Sigmoid colon (tissue), 6 donors: ENCODE measurements at regions not wholly inside any gene's neighbourhood (a gene's known extent, or its start where the extent isn't known, plus 50 kb on each side); places are given as distances from the start of the nearest gene placed in this dataset.
"Not testable (repeated sequence)": the region's sequence is repeated elsewhere in the genome, so short reads cannot be mapped to it uniquely, and the experiment has no call there.

Experiments used
- DNase-seq: peaks from one replicate; pipeline ENCODE4 v3.0.0-alpha.2; 2019
- H3K27ac ChIP-seq, 4 donors: fragments of 200-600 bp; sonication (generic); one replicate each; pipeline ENCODE4 v1.5.1; 2016 to 2019; ENCODE audit warnings: mild to moderate bottlenecking in 1 of 4
- H3K27me3 ChIP-seq, 3 donors: fragments of 200-600 bp; sonication (generic); one replicate each; pipeline ENCODE4 v1.5.1; 2019; ENCODE audit warnings: mild to moderate bottlenecking in 1 of 3
- H3K36me3 ChIP-seq, 4 donors: fragments of 200-600 bp; sonication (generic); one replicate each; pipeline ENCODE4 v1.5.1; 2016 to 2019
- H3K4me1 ChIP-seq, 4 donors: fragments of 200-600 bp; sonication (generic); one replicate each; pipeline ENCODE4 v1.5.1; 2017 to 2019
- H3K4me3 ChIP-seq, 4 donors: fragments of 200-600 bp; sonication (generic); one replicate each; pipeline ENCODE4 v1.5.1; 2017 to 2019; ENCODE audit warnings: mild to moderate bottlenecking in 2 of 4, moderate library complexity in 1 of 4
- H3K9me3 ChIP-seq, 4 donors: fragments of 200-600 bp in 3 of 4; sonication (generic) in 3 of 4; one replicate each; pipeline versions ENCODE4 v1.5.1 to v1.6.1; 2013 to 2019
- CTCF ChIP-seq, 4 experiments: fragments of 450-650 bp in 3 of 4; fragments of 200-600 bp in 1 of 4; IDR thresholded peaks; one replicate each; pipeline ENCODE4 v1.5.1; 2016 to 2019; ENCODE audit warnings: antibody characterized with exemption in 4 of 4, mild to moderate bottlenecking in 3 of 4, moderate library complexity in 2 of 4
- EP300 ChIP-seq, 4 donors: sonication (generic); formaldehyde crosslinking; IDR thresholded peaks; one replicate each; pipeline ENCODE4 v1.6.1; 2017; ENCODE audit warnings: antibody characterized with exemption in 4 of 4
- POLR2A ChIP-seq, 2 donors: fragments of 450-650 bp; IDR thresholded peaks; one replicate each; pipeline ENCODE4 v1.6.1; 2016; ENCODE audit warnings: antibody characterized with exemption in 2 of 2, mild to moderate bottlenecking in 2 of 2, moderate library complexity in 2 of 2
- POLR2AphosphoS5 ChIP-seq, 4 donors: sonication (generic); formaldehyde crosslinking; IDR thresholded peaks; one replicate each; pipeline ENCODE4 v1.6.1; 2017; ENCODE audit warnings: antibody characterized with exemption in 4 of 4
- WGBS, 2 donors: extraction: QIAGEN DNeasy Blood & Tissue Kit; methylation state at CpG; one replicate each; pipeline ENCODE4 v1.1.7; 2013; 5-methylcytosine and 5-hydroxymethylcytosine counted together
- intact Hi-C: fragments of 100-400 bp; cut with DNase I; formaldehyde crosslinking; loops from one replicate; pipeline ENCODE4 v1.15.1; 2023
- donor health status: healthy with polysubstance abuse.
- donor health status: healthy.

- no peaks in the 10 kb centered on the region for H3K36me3 ChIP-seq
- H3K4me3 ChIP-seq: no peak overlapping the region
- TF ChIP-seq EP300 (IDR thresholded peaks at IDR 0.05) (no peak), POLR2AphosphoS5 (IDR thresholded peaks at IDR 0.05) (no peak), POLR2A (IDR thresholded peaks at IDR 0.05) (no peak), CTCF (IDR thresholded peaks at IDR 0.05) (no peak)
- intact Hi-C loops: no loop called here
- peaks cover 0 to 2% (median 0%) of the 10 kb centered on the region in 4 donors for H3K9me3 ChIP-seq
- H3K27me3 ChIP-seq: no peaks in the 10 kb centered on the region
- H3K27ac ChIP-seq: no peak overlapping the region
- DNase-seq: no peak
- H3K4me1 ChIP-seq: no peaks in the 10 kb centered on the region
- WGBS, 2 donors: 84 to 89% methylated on average over 6 of the region's 6 CpGs
Observed at GRCh38 chr10:17527514-17528146, 73.2 kb upstream of the ST8SIA6 start.

- H3K4me3 ChIP-seq, H3K4me1 ChIP-seq, H3K27me3 ChIP-seq, intact Hi-C loops, H3K27ac ChIP-seq, H3K36me3 ChIP-seq, H3K9me3 ChIP-seq, DNase-seq: not testable (repeated sequence)
- 59 to 91% methylated on average over 1 of the region's 1 CpG for WGBS, 2 donors
Observed at GRCh38 chr10:17526571-17526970, 72.2 kb upstream of the ST8SIA6 start.

GRCh38 chr10:17523917-17524316 is 69.5 kb upstream of the ST8SIA6 start:
- WGBS, 2 donors: 19 to 69% methylated on average over 6 of the region's 6 CpGs
- H3K9me3 ChIP-seq: no peaks in the 10 kb centered on the region
- DNase-seq: no peak
- no peaks in the 10 kb centered on the region for H3K27me3 ChIP-seq
- no peak overlapping the region for H3K4me3 ChIP-seq
- intact Hi-C loops: no loop called here
- H3K36me3 ChIP-seq: no peaks in the 10 kb centered on the region
- H3K27ac ChIP-seq: no peak overlapping the region
- TF ChIP-seq CTCF (IDR thresholded peaks at IDR 0.05): no peak
- TF ChIP-seq POLR2AphosphoS5 (IDR thresholded peaks at IDR 0.05): no peak
- no peak for TF ChIP-seq POLR2A (IDR thresholded peaks at IDR 0.05)
- TF ChIP-seq EP300 (IDR thresholded peaks at IDR 0.05): no peak
- no peaks in the 10 kb centered on the region for H3K4me1 ChIP-seq

- Histone ChIP-seq H3K9me3 (no peaks in the 10 kb centered on the region), H3K36me3 (no peaks in the 10 kb centered on the region), H3K27me3 (no peaks in the 10 kb centered on the region), H3K4me3 (no peak overlapping the region), H3K27ac (no peak overlapping the region), H3K4me1 (no peaks in the 10 kb centered on the region)
- 26 to 73% methylated on average over 4 of the region's 4 CpGs for WGBS, 2 donors
- TF ChIP-seq CTCF (IDR thresholded peaks at IDR 0.05) (no peak), POLR2A (IDR thresholded peaks at IDR 0.05) (no peak), POLR2AphosphoS5 (IDR thresholded peaks at IDR 0.05) (no peak), EP300 (IDR thresholded peaks at IDR 0.05) (no peak)
- intact Hi-C loops: no loop called here
- DNase-seq: no peak
Observed at GRCh38 chr10:17523246-17523753, 68.9 kb upstream of the ST8SIA6 start.

GRCh38 chr10:17522269-17522668 is 67.9 kb upstream of the ST8SIA6 start:
- H3K4me3 ChIP-seq, intact Hi-C loops, H3K4me1 ChIP-seq, H3K27ac ChIP-seq, DNase-seq, H3K9me3 ChIP-seq, H3K36me3 ChIP-seq, H3K27me3 ChIP-seq: not testable (repeated sequence)
- 57 to 79% methylated on average over 2 of the region's 2 CpGs for WGBS, 2 donors

- Histone ChIP-seq H3K27ac (no peak overlapping the region), H3K36me3 (no peaks in the 10 kb centered on the region), H3K4me3 (no peak overlapping the region), H3K27me3 (no peaks in the 10 kb centered on the region), H3K4me1 (no peaks in the 10 kb centered on the region), H3K9me3 (no peaks in the 10 kb centered on the region)
- DNase-seq: no peak
- TF ChIP-seq EP300 (IDR thresholded peaks at IDR 0.05) (no peak), POLR2A (IDR thresholded peaks at IDR 0.05) (no peak), POLR2AphosphoS5 (IDR thresholded peaks at IDR 0.05) (no peak), CTCF (IDR thresholded peaks at IDR 0.05) (no peak)
- intact Hi-C loops: no loop called here
Observed at GRCh38 chr10:17519457-17519856, 65.1 kb upstream of the ST8SIA6 start.
